Dendritic cell treated with granulocyte-macrophage colony-stimulating factor and Interleukin-4, amounts not matched to agents 40 ng/mL and 50 ng/mL, for 4 days (primary cell): ENCODE measurements at regions not wholly inside any gene's neighbourhood (a gene's known extent, or its start where the extent isn't known, plus 50 kb on each side); places are given as distances from the start of the nearest gene placed in this dataset.

Experiments used
- H3K27ac Mint-ChIP-seq: one replicate; pipeline ENCODE4 v1.8.0; 2022; ENCODE audit warnings: mild to moderate bottlenecking, mixed read lengths
- H3K27me3 Mint-ChIP-seq: one replicate; pipeline ENCODE4 v1.8.0; 2022; ENCODE audit warnings: mild to moderate bottlenecking, mixed read lengths
- H3K36me3 Mint-ChIP-seq: one replicate; pipeline ENCODE4 v1.8.0; 2022; ENCODE audit warnings: low read depth, mixed read lengths
- H3K4me1 Mint-ChIP-seq: one replicate; pipeline ENCODE4 v1.8.0; 2022; ENCODE audit warnings: low read depth, mixed read lengths
- H3K4me3 Mint-ChIP-seq: one replicate; pipeline ENCODE4 v1.8.0; 2022; ENCODE audit warnings: mild to moderate bottlenecking, moderate library complexity, mixed read lengths
- H3K9me3 Mint-ChIP-seq: one replicate; pipeline ENCODE4 v1.8.0; 2022; ENCODE audit warnings: mixed read lengths
- intact Hi-C: fragments of 100-400 bp; cut with micrococcal nuclease; formaldehyde crosslinking; loops from one replicate; pipeline ENCODE4 v1.15.0; 2022

DNA sequence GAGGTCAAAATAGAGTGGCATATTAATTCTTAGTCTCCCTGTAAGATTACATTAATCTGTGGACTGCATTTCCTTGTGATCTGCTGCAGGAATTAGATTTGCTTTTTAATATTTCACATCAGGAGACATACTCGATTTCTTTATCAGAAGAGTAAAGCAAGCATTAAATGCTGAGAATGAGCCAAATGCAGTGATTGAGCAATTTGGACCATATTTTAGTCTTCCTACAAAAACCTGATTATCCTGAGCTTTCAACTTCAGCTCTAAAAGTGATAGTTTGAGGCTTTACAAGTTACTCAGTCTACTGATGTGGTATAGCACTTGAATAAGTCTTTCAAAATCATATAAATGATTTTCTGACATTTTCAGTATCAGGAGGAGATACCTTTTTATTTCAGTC is 774.3 kb upstream of the RAB6C start:
- Mint-ChIP-seq H3K27ac (no peak overlapping the region), H3K4me3 (no peak overlapping the region), H3K4me1 (no peaks in the 10 kb centered on the region), H3K9me3 (no peaks in the 10 kb centered on the region), H3K27me3 (peaks cover 2% of the 10 kb centered on the region), H3K36me3 (no peaks in the 10 kb centered on the region)
- intact Hi-C loops = no loop called here

DNA sequence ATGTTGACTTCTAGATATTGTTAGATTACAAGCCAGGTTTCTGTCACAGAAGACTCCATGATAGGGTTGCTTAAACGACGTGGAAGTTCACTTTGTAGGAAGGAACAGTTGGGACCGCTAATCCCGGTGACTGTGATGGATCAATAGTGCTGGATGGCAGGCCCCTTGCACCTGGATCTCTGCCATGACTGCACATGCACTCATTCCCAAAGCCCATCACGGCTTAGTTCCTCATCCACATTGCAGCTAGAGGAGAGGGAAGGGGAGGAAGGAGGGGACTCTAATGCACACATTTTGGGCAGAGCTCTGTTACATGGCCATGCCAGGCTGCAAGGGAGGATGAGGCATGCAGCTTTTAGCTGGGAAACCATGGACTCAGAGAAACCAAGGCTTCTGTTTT is 773.7 kb upstream of the RAB6C start:
- Mint-ChIP-seq H3K27me3 (peaks cover 2% of the 10 kb centered on the region), H3K27ac (no peak overlapping the region), H3K4me3 (no peak overlapping the region), H3K9me3 (no peaks in the 10 kb centered on the region), H3K36me3 (no peaks in the 10 kb centered on the region), H3K4me1 (no peaks in the 10 kb centered on the region)
- intact Hi-C loops = no loop called here

DNA sequence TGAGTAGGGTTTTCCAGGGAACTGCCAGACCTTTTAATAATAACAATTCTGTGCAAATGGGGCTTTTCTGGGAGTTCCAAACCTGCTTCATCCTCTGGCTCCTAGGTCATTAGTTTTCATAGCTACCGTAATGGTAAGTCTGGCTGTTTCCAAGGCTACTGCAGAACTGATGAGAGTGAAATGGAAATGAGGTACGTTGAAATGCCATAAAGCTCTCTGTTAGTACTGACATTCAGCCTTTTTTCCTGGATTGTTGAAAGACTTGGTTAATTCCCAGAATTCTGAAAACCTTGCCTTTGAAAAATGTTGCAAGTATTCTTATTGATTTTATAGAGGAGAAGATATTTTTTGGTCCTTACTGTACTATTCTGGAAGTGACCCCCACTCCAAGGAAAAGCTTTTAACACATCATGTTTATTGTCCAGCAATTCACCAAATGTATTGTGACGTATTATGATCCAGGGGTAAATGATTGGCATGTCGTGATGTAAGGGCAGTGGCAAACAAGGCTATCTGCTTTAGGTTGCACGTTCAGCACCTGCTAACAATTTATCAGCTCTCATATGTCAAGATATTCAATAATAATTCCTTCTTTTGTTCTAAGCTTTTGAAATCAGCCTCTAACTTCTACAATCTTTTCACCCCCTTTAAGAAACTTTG is 767.0 kb upstream of the RAB6C start:
- H3K4me3 Mint-ChIP-seq = no peak overlapping the region
- no peaks in the 10 kb centered on the region for H3K9me3 Mint-ChIP-seq
- peaks cover 2% of the 10 kb centered on the region for H3K27me3 Mint-ChIP-seq
- intact Hi-C loops = no loop called here
- no peaks in the 10 kb centered on the region for H3K4me1 Mint-ChIP-seq
- no peak overlapping the region for H3K27ac Mint-ChIP-seq
- H3K36me3 Mint-ChIP-seq = no peaks in the 10 kb centered on the region

DNA sequence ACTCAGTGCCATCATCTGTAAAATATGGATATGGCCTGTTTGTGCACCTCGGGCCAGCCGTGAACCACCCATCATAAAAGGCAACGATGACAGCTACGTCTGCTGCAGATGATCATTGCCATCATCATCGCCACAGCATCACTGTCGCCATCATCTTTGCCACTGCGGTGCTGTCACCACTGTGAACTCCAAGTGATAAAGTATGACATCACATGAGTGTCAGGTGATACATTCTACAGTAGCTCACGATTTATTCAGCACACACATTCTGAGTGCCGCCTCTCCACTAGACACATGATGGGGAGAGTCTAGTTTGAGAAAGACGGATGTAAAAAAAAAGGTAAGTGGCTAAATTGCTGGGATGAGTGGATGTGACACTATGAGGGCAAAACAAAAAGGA is 755.4 kb upstream of the RAB6C start:
- H3K4me1 Mint-ChIP-seq = no peaks in the 10 kb centered on the region
- H3K27me3 Mint-ChIP-seq = no peaks in the 10 kb centered on the region
- no peak overlapping the region for H3K27ac Mint-ChIP-seq
- intact Hi-C loops = no loop called here
- H3K36me3 Mint-ChIP-seq = no peaks in the 10 kb centered on the region
- H3K9me3 Mint-ChIP-seq = no peaks in the 10 kb centered on the region
- no peak overlapping the region for H3K4me3 Mint-ChIP-seq

DNA sequence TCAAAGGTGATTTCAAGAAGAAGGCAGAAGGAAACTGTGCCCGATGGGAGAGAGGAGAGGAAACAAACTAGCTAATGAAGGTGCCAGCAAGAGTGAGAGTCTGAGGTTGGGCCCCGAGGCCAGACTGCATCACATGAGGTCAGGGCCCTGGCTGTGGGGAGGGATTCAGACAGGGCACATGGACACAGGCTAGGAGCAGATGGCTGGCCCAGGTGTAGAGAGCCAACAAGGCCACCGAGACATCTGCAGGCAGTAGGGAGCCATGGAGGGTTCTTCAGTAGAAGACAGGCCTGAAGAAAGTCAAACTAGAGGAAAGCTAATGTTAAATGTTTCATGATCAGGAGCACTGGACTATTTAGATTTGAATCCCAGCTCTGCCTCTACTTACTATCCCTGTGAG is 755.0 kb upstream of the RAB6C start:
- Mint-ChIP-seq H3K4me3 (no peak overlapping the region), H3K27ac (no peak overlapping the region), H3K27me3 (no peaks in the 10 kb centered on the region), H3K36me3 (no peaks in the 10 kb centered on the region), H3K9me3 (no peaks in the 10 kb centered on the region), H3K4me1 (no peaks in the 10 kb centered on the region)
- intact Hi-C loops = no loop called here

DNA sequence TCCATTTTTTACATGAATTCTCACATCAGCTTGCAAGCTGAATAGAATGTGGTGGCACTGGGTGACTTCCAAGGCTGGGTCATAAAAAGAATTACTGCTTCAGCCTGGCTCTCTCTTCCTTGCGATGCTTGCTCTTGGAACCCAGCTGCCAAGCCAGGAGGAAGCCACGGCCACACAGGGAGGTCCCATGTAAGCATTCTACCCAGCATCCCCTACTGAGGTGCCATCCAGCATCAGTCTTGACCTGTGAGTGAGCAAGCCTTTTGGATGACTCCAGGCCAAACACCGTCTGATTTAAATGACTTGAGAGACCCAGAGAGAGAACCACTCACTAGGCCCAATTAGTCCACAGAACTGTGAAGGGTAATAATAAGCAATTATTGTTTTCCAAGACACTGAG is 750.3 kb upstream of the RAB6C start:
- H3K4me3 Mint-ChIP-seq = no peak overlapping the region
- H3K9me3 Mint-ChIP-seq = no peaks in the 10 kb centered on the region
- no peaks in the 10 kb centered on the region for H3K27me3 Mint-ChIP-seq
- H3K27ac Mint-ChIP-seq = no peak overlapping the region
- intact Hi-C loops = no loop called here
- H3K36me3 Mint-ChIP-seq = no peaks in the 10 kb centered on the region
- H3K4me1 Mint-ChIP-seq = no peaks in the 10 kb centered on the region

DNA sequence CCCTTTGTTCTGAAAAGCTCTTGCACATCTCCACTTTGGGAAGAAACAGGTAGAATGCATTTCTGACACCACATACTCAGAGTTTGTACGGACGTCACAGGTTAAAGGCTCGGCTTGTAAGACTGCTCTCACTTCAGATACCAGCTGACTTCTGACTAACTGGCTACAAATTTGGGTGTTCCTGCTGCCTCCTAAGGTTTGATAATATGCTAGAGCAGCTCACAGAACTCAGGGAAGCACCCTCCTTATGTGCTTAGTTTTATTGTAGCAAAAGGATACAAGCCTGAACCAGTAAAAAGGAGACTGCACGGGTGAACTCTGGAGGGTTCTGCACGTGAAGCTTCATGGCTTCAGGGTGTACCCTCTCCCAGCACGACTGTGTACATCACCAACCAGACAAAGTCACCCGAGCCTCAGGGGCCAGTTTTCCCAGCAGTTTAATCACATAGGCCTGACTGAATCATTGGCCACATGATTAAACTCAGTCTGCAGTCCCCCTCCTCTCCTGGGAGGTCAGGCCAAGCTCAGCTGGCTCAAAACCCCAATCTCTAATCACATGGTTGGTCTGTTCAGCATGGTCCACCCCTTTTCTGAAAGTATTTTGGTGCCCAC is 749.5 kb upstream of the RAB6C start:
- Mint-ChIP-seq H3K9me3 (no peaks in the 10 kb centered on the region), H3K36me3 (no peaks in the 10 kb centered on the region), H3K4me1 (no peaks in the 10 kb centered on the region), H3K27ac (no peak overlapping the region), H3K4me3 (no peak overlapping the region), H3K27me3 (no peaks in the 10 kb centered on the region)
- intact Hi-C loops = no loop called here

DNA sequence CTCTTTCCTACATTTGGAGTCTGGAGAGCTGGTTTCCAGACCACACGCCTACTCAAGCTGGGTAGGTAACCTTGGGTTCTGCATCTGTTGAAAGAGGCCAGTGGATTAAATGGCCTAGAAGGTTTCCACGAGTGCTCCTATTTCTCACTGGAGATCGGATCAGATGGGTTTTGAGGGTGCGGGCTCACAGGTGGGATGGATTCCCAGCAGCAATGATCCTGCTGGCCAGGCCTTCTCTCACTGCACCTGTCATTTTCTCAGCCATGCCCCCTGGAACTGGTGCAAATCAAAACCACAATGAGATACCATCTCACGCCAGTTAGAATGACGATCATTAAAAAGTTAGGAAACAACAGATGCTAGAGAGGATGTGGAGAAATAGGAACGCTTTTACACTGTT is 747.5 kb upstream of the RAB6C start:
- no peaks in the 10 kb centered on the region for H3K36me3 Mint-ChIP-seq
- H3K27ac Mint-ChIP-seq = no peak overlapping the region
- no peak overlapping the region for H3K4me3 Mint-ChIP-seq
- no peaks in the 10 kb centered on the region for H3K27me3 Mint-ChIP-seq
- no peaks in the 10 kb centered on the region for H3K4me1 Mint-ChIP-seq
- intact Hi-C loops = no loop called here
- H3K9me3 Mint-ChIP-seq = no peaks in the 10 kb centered on the region

DNA sequence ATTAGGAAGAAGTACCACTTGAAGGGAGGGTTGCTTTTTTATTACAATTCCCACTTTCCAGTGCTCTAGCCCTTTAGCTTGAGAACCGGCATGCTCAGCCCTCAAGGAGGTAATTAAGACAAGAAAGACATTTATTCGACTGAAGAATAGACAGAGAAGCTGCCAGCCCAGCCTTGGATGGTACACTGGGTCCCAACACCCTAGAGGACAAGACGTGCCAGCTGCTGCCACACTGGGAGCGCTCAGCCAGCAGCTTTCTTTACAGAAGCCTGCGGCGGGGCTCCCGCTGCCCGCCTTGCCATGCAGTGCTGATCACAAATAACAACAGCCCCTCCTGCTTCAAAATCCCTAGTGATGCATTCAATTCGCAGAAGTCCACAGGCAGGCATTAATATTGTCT is 746.3 kb upstream of the RAB6C start:
- no peaks in the 10 kb centered on the region for H3K36me3 Mint-ChIP-seq
- H3K27ac Mint-ChIP-seq = no peak overlapping the region
- H3K27me3 Mint-ChIP-seq = no peaks in the 10 kb centered on the region
- no peaks in the 10 kb centered on the region for H3K4me1 Mint-ChIP-seq
- no peak overlapping the region for H3K4me3 Mint-ChIP-seq
- no peaks in the 10 kb centered on the region for H3K9me3 Mint-ChIP-seq
- intact Hi-C loops = no loop called here

DNA sequence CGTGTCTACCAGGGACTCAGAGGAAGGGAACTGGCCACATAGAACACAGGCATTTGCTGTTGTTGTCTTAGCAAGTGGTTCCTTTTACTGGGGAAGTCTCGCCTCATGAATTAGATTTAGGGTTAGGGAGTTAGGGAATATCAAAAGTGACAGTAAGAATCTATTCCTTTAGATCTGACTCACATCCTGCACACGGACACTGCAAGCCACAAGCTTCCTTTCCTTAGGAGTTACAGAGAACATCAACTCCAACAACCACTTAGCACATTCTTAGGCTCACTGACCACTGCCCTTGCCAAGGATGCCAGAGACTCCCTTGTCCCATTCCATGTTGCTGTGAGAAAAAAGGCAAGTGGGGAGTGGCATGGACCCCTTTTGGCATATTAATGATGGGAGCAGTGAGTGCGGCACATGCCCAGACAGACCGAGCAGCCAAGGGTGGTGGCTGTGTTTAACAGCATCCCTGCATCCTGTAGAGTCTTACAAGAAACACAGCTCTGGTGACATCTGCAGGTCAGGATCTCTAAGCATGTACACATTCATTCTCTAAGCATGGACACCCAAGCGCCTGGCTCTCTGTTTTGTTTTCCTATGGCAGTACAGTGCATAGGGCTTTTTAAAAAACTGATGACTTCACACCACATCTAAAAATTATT is 745.6 kb upstream of the RAB6C start:
- no peak overlapping the region for H3K27ac Mint-ChIP-seq
- no peaks in the 10 kb centered on the region for H3K9me3 Mint-ChIP-seq
- H3K4me3 Mint-ChIP-seq = no peak overlapping the region
- H3K36me3 Mint-ChIP-seq = no peaks in the 10 kb centered on the region
- no peaks in the 10 kb centered on the region for H3K27me3 Mint-ChIP-seq
- intact Hi-C loops = no loop called here
- H3K4me1 Mint-ChIP-seq = no peaks in the 10 kb centered on the region

DNA sequence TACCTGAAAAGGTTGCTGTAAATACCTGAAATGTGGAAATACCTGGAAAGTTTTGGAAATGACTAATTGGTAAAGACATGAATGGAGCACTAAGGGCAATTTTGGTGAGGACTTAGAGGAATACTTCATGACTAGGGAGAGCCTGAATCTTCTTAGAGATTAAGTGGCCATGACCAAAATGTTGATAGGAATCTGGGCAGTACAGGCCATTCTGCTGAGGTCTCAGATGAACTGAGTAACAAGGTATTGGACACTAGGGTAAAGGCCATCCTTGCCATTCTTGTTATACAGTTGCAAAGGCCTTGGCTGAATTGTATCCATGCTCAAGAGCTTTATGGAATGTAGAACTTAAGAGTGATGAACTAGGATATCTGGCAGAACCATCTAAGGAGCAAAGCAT is 742.9 kb upstream of the RAB6C start:
- H3K9me3 Mint-ChIP-seq = no peaks in the 10 kb centered on the region
- intact Hi-C loops = no loop called here
- no peaks in the 10 kb centered on the region for H3K27me3 Mint-ChIP-seq
- no peaks in the 10 kb centered on the region for H3K36me3 Mint-ChIP-seq
- H3K4me3 Mint-ChIP-seq = no peak overlapping the region
- H3K4me1 Mint-ChIP-seq = no peaks in the 10 kb centered on the region
- H3K27ac Mint-ChIP-seq = no peak overlapping the region

DNA sequence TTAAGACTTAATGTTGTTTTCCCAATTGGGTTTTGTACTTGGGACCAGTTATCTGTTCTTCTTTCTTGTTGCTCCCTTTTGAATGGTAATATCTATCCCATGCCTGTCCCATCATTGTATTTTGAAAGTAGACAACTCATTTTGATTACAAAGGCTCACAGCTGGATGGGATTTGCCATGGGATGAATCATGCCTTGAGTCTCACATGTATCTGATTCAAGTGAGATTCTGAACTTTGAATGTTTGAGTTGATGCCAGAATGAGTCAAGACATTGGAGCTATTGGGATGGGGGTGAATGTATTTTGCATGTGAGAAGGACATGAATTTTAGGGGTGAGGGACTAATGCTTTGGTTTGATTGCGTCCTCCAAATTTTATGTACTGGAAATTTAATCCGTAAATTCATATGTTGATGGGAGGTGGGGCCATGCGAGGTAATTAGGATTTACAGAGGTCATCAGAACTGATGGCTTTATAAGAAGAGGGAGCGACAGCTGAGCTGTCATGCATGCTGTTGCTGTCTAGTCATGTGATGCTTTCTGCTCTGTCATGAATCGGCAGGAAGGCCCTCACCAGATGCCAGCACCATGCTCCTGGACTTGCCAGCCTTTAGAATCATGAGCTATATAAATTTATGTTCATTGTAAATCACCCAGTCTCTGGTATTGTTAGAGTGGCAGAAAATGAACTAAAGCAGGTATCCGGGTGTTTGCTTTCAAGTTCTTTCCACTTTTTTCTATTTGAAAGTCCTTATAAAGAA is 741.3 kb upstream of the RAB6C start:
- Mint-ChIP-seq H3K9me3 (no peaks in the 10 kb centered on the region), H3K4me3 (no peak overlapping the region), H3K4me1 (no peaks in the 10 kb centered on the region), H3K27me3 (no peaks in the 10 kb centered on the region), H3K27ac (no peak overlapping the region), H3K36me3 (no peaks in the 10 kb centered on the region)
- intact Hi-C loops = no loop called here

DNA sequence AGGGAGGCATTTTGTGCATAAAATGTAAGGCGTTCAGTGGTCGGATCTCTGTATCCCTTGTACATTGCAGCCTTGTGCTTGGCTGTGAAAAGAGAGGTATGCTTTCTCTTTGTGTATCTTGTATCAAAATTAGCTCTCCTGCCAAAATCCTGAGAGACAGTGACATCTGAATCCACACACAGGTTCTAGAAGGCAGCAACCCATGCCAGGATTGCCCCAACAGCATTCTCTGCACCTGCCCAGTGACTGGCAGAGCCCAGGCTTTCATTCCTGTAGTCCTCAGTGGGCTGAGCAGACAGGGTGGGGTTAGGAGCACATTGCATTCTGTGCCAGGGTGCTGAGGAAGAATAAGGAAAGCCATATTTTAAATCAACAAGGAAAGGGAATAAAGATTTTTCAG is 740.3 kb upstream of the RAB6C start:
- no peaks in the 10 kb centered on the region for H3K27me3 Mint-ChIP-seq
- intact Hi-C loops = no loop called here
- no peaks in the 10 kb centered on the region for H3K9me3 Mint-ChIP-seq
- H3K36me3 Mint-ChIP-seq = no peaks in the 10 kb centered on the region
- no peaks in the 10 kb centered on the region for H3K4me1 Mint-ChIP-seq
- no peak overlapping the region for H3K4me3 Mint-ChIP-seq
- no peak overlapping the region for H3K27ac Mint-ChIP-seq

DNA sequence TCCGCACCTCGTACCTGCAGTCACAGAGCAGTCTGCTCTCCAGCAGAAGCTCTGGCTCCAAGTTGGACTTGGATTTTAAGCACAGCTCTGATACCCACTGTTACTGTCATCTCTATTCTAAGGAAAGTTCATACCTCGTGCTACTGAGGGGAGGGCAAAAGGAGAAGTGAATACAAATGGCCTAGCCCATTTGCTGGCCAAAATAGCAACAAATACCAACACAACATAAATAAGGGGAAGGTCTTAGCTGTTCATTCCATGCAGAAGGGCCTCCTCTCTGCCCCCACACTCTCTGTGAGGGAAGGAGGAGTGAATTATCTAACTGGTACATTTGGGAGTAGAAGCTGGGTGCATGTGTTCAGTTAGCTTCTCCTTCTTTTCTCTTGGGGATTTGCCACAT is 739.4 kb upstream of the RAB6C start:
- Mint-ChIP-seq H3K27ac (no peak overlapping the region), H3K4me3 (no peak overlapping the region), H3K4me1 (no peaks in the 10 kb centered on the region), H3K27me3 (no peaks in the 10 kb centered on the region), H3K36me3 (no peaks in the 10 kb centered on the region), H3K9me3 (no peaks in the 10 kb centered on the region)
- intact Hi-C loops = no loop called here
